GM13976 (cell line): ENCODE measurements at regions not wholly inside any gene's neighbourhood (a gene's known extent, or its start where the extent isn't known, plus 50 kb on each side); places are given as distances from the start of the nearest gene placed in this dataset.

Experiments used
- DNase-seq: peaks from one replicate; pipeline ENCODE4 v3.0.0; 2012; ENCODE audit warnings: low spot score
- CTCF ChIP-seq: IDR thresholded peaks from 2 replicates; pipeline ENCODE4 v1.5.1; 2012; ENCODE audit warnings: borderline replicate concordance, mild to moderate bottlenecking; ENCODE audit not compliant: insufficient read depth; ENCODE audit errors: extremely low read depth, missing control alignments, control extremely low read depth
- in situ Hi-C: fragments of 300-500 bp; cut with MboI; formaldehyde crosslinking; loops from one replicate; pipeline ENCODE4 v1.12.0; 2022; ENCODE audit warnings: low sequenced_read_pairs, mixed read lengths, inconsistent platforms; ENCODE audit not compliant: unreplicated experiment

- no peak for TF ChIP-seq CTCF
- in situ Hi-C loops = no loop called here
- DNase-seq = no peak
Measured at GRCh38 chr5:90185897-90186468, 223.6 kb downstream of the CETN3 start.

GRCh38 chr5:90184764-90185163 lies 224.8 kb downstream of the CETN3 start:
- in situ Hi-C loops = no loop called here
- DNase-seq = no peak
- no peak for TF ChIP-seq CTCF

GRCh38 chr5:90182726-90183125 lies 226.8 kb downstream of the CETN3 start:
- no peak for TF ChIP-seq CTCF
- in situ Hi-C loops = no loop called here
- no peak for DNase-seq

- no peak for DNase-seq
- in situ Hi-C loops = no loop called here
- TF ChIP-seq CTCF = no peak
Measured at GRCh38 chr5:90174236-90174635, 235.3 kb downstream of the CETN3 start.

- in situ Hi-C loops = no loop called here
- DNase-seq = no peak
- TF ChIP-seq CTCF = no peak
Measured at GRCh38 chr5:90173299-90174030, 236.1 kb downstream of the CETN3 start.

GRCh38 chr5:90171466-90171865 lies 238.1 kb downstream of the CETN3 start:
- TF ChIP-seq CTCF = no peak
- DNase-seq = no peak
- in situ Hi-C loops = no loop called here
